Psoas muscle (tissue), 7 donors: ENCODE measurements at regions not wholly inside any gene's neighbourhood (a gene's known extent, or its start where the extent isn't known, plus 50 kb on each side); places are given as distances from the start of the nearest gene placed in this dataset.

Experiments
- ATAC-seq, 4 donors: fragments of 200-7000 bp; cut with Tn5 transposase; one replicate each; pipeline ENCODE4 v1.9.1; 2020; ENCODE audit warnings: moderate library complexity in 3 of 4, mild to moderate bottlenecking in 2 of 4
- DNase-seq, 2 donors: peaks; one replicate each; pipeline ENCODE4 v3.0.0-alpha.2; 2020
- H3K27ac ChIP-seq: fragments of 200-600 bp; one replicate; pipeline ENCODE4 v1.8.0; 2022
- H3K27me3 ChIP-seq, 3 donors: fragments of 200-600 bp in 1 of 3; one replicate each; pipeline versions ENCODE4 v1.6.1 to v1.8.0; 2013 to 2022; ENCODE audit warnings: low read length in 2 of 3, mild to moderate bottlenecking in 2 of 3, moderate library complexity in 1 of 3; ENCODE audit not compliant: insufficient read depth in 3 of 3
- H3K36me3 ChIP-seq, 2 donors: fragments of 200-600 bp in 1 of 2; one replicate each; pipeline versions ENCODE4 v1.6.1 to v1.8.0; 2013 to 2022; ENCODE audit warnings: low read depth in 1 of 2, mild to moderate bottlenecking in 1 of 2, moderate library complexity in 1 of 2; ENCODE audit not compliant: insufficient read depth in 1 of 2
- H3K4me1 ChIP-seq: fragments of 200-600 bp; one replicate; pipeline ENCODE4 v1.8.0; 2022
- H3K4me3 ChIP-seq: fragments of 200-600 bp; one replicate; pipeline ENCODE4 v1.8.0; 2022; ENCODE audit warnings: mild to moderate bottlenecking
- H3K9me3 ChIP-seq: fragments of 200-600 bp; one replicate; pipeline ENCODE4 v1.8.0; 2022
- WGBS, 3 donors: extraction: QIAGEN DNeasy Blood & Tissue Kit; methylation state at CpG; one replicate each; pipeline versions ENCODE4 v1.1.6 to v1.1.7; 2013; 5-methylcytosine and 5-hydroxymethylcytosine counted together
- intact Hi-C, 2 donors: fragments of 100-400 bp; cut with DNase I; formaldehyde crosslinking; loops; one replicate each; pipeline versions ENCODE4 v1.11.0 to v1.14.2; 2022
- TF ChIP-seq, protein P1 (sequence below): fragments of 200-600 bp; IDR thresholded peaks from one replicate; pipeline ENCODE4 v1.8.0; 2022; ENCODE audit warnings: antibody characterized with exemption
- donor health status: healthy with polysubstance abuse.
- donor health status: DM: no; HTN: no; CAD: no; lungs with moderate emphysema.
- donor health status: Bipolar disorder and iron deficiency.
- donor health status: healthy.
- donor health status: DM: yes; HTN: yes; CAD: no.
- donor health status: DM: no; HTN: no; CAD: no.
- donor health status: DM: yes; HTN: yes; CAD: no.

- ATAC-seq: no peak
- intact Hi-C loops: no loop called here
Observed at GRCh38 chr14:84579292-84579691, 950.7 kb upstream of the FLRT2 start.

GRCh38 chr14:84581041-84581440 is 948.9 kb upstream of the FLRT2 start:
- Histone ChIP-seq H3K9me3 (no peaks in the 10 kb centered on the region), H3K4me1 (no peaks in the 10 kb centered on the region), H3K36me3 (no peaks in the 10 kb centered on the region), H3K27ac (no peak overlapping the region), H3K4me3 (no peak overlapping the region), H3K27me3 (no peaks in the 10 kb centered on the region)
- ATAC-seq (no peak), DNase-seq (no peak)
- TF ChIP-seq, protein P1, sequence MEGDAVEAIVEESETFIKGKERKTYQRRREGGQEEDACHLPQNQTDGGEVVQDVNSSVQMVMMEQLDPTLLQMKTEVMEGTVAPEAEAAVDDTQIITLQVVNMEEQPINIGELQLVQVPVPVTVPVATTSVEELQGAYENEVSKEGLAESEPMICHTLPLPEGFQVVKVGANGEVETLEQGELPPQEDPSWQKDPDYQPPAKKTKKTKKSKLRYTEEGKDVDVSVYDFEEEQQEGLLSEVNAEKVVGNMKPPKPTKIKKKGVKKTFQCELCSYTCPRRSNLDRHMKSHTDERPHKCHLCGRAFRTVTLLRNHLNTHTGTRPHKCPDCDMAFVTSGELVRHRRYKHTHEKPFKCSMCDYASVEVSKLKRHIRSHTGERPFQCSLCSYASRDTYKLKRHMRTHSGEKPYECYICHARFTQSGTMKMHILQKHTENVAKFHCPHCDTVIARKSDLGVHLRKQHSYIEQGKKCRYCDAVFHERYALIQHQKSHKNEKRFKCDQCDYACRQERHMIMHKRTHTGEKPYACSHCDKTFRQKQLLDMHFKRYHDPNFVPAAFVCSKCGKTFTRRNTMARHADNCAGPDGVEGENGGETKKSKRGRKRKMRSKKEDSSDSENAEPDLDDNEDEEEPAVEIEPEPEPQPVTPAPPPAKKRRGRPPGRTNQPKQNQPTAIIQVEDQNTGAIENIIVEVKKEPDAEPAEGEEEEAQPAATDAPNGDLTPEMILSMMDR: no peak
- intact Hi-C loops: no loop called here

More at GRCh38 chr14:84579292-84579691, 950.7 kb upstream of the FLRT2 start:
- Histone ChIP-seq H3K36me3 (no peaks in the 10 kb centered on the region), H3K4me1 (no peaks in the 10 kb centered on the region), H3K27ac (no peak overlapping the region), H3K27me3 (no peaks in the 10 kb centered on the region), H3K4me3 (no peak overlapping the region), H3K9me3 (no peaks in the 10 kb centered on the region)
- 96 to 97% (median 96%) methylated on average over 3 of the region's 3 CpGs for WGBS, 3 donors
- TF ChIP-seq, protein P1: no peak
- no peak for DNase-seq

GRCh38 chr14:84584511-84584910 is 945.4 kb upstream of the FLRT2 start:
- no peaks in the 10 kb centered on the region for H3K9me3 ChIP-seq
- H3K27ac ChIP-seq: no peak overlapping the region
- DNase-seq (no peak), ATAC-seq (no peak)
- H3K36me3 ChIP-seq: no peaks in the 10 kb centered on the region
- H3K27me3 ChIP-seq: no peaks in the 10 kb centered on the region
- 45 to 47% (median 45%) methylated on average over 1 of the region's 1 CpG for WGBS, 3 donors
- no peaks in the 10 kb centered on the region for H3K4me1 ChIP-seq
- TF ChIP-seq, protein P1: no peak
- intact Hi-C loops: no loop called here
- no peak overlapping the region for H3K4me3 ChIP-seq

- no peaks in the 10 kb centered on the region for H3K9me3 ChIP-seq
- no peak overlapping the region for H3K27ac ChIP-seq
- intact Hi-C loops: no loop called here
- DNase-seq (no peak), ATAC-seq (no peak)
- no peaks in the 10 kb centered on the region for H3K27me3 ChIP-seq
- 59 to 66% (median 63%) methylated on average over 9 of the region's 9 CpGs for WGBS, 3 donors
- no peak overlapping the region for H3K4me3 ChIP-seq
- no peaks in the 10 kb centered on the region for H3K36me3 ChIP-seq
- TF ChIP-seq, protein P1: no peak
- H3K4me1 ChIP-seq: no peaks in the 10 kb centered on the region
Observed at GRCh38 chr14:84591827-84592445, 938.0 kb upstream of the FLRT2 start.

DNA sequence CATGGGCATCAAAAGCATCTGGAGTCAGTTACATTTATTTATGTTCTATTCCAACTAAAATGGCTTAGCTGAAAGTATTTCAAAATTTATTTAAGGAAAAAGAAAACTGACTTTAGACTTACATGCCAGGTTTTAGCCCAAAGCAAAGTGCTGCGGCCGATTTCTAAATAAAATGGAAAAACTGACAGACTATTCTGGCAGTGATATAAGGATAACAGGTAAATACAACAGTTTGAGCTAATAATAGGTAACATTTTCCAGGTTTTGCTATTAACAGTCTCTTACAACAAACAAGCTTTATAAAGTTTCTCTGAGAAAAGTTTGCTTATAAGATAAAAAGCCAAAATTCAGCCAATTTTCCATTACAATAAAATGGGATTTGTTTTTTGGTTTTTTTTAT is 937.2 kb upstream of the FLRT2 start:
- H3K36me3 ChIP-seq: no peaks in the 10 kb centered on the region
- no peaks in the 10 kb centered on the region for H3K27me3 ChIP-seq
- H3K4me1 ChIP-seq: no peaks in the 10 kb centered on the region
- DNase-seq (no peak), ATAC-seq (no peak)
- H3K9me3 ChIP-seq: no peaks in the 10 kb centered on the region
- WGBS, 3 donors: 74 to 87% (median 83%) methylated on average over 2 of the region's 2 CpGs
- H3K27ac ChIP-seq: no peak overlapping the region
- TF ChIP-seq, protein P1: no peak
- intact Hi-C loops: no loop called here
- no peak overlapping the region for H3K4me3 ChIP-seq
